Subcutaneous abdominal adipose tissue (tissue), 5 donors: ENCODE measurements at regions not wholly inside any gene's neighbourhood (a gene's known extent, or its start where the extent isn't known, plus 50 kb on each side); places are given as distances from the start of the nearest gene placed in this dataset.

Source experiments
- H3K27ac ChIP-seq: one replicate; pipeline ENCODE4 v1.7.0; 2013; ENCODE audit warnings: low read depth, mild to moderate bottlenecking, inconsistent platforms, low read length, moderate library complexity
- H3K27me3 ChIP-seq, 5 donors: one replicate each; pipeline ENCODE4 v1.7.0; 2013; ENCODE audit warnings: low read length in 5 of 5, inconsistent platforms in 1 of 5; ENCODE audit not compliant: control insufficient read depth in 5 of 5, insufficient read depth in 4 of 5
- H3K36me3 ChIP-seq, 5 donors: one replicate each; pipeline ENCODE4 v1.7.0; 2013; ENCODE audit warnings: low read length in 5 of 5; ENCODE audit not compliant: control insufficient read depth in 5 of 5, insufficient read depth in 5 of 5
- H3K4me1 ChIP-seq, 5 donors: one replicate each; pipeline ENCODE4 v1.7.0; 2013; ENCODE audit warnings: low read length in 5 of 5, mild to moderate bottlenecking in 3 of 5, moderate library complexity in 1 of 5; ENCODE audit not compliant: control insufficient read depth in 5 of 5, insufficient read depth in 5 of 5
- H3K4me3 ChIP-seq, 5 donors: one replicate each; pipeline ENCODE4 v1.7.0; 2013; ENCODE audit warnings: low read length in 5 of 5, low read depth in 1 of 5
- H3K9ac ChIP-seq, 5 donors: one replicate each; pipeline ENCODE4 v1.7.0; 2013; ENCODE audit warnings: low read length in 5 of 5, mild to moderate bottlenecking in 4 of 5, moderate library complexity in 3 of 5
- H3K9me3 ChIP-seq, 5 donors: one replicate each; pipeline ENCODE4 v1.7.0; 2013; ENCODE audit warnings: low read length in 5 of 5; ENCODE audit not compliant: control insufficient read depth in 5 of 5
- donor health status: healthy.
- donor health status: healthy.
- donor health status: healthy.
- donor health status: healthy.
- donor health status: healthy.

- H3K4me3 ChIP-seq = no peak overlapping the region
- H3K27me3 ChIP-seq = no peaks in the 10 kb centered on the region
- no peaks in the 10 kb centered on the region for H3K4me1 ChIP-seq
- H3K27ac ChIP-seq = no peak overlapping the region
- H3K9ac ChIP-seq = no peak overlapping the region
- peaks cover 0 to 1% (median 0%) of the 10 kb centered on the region in 5 donors for H3K9me3 ChIP-seq
- H3K36me3 ChIP-seq = no peaks in the 10 kb centered on the region
Measured at GRCh38 chr2:66318009-66318561, 116.8 kb upstream of the MEIS1 start.

DNA sequence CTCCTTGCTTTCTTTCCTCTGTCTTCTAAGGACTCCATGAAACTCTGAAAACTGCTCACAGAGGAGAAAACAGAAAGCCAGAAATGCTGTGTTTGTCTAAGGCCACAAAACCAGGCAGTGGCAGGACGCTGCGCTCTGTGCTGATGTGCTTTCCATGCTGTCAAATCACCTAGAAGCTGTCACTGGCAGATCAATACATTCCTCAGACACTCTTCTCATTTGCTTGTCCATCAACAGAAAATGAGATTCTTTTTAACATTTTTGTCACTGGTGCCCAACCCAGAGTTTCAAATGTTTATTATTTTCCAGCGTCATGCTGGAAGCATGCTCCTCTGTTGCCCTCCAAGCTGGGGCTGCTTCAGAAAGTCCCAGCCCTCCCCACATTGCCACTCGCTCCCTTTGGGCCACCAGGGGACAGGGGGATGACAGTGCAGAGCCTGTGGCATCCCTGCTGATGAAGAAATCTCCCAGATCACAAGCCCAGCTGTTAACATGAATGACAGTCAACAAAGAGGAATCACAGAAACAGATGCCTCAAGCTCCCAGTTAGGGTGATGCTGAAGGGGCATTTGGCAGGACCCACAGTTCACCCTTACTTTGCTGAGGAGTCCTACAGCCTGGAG is 117.5 kb upstream of the MEIS1 start:
- no peak overlapping the region for H3K4me3 ChIP-seq
- no peaks in the 10 kb centered on the region for H3K27me3 ChIP-seq
- H3K9me3 ChIP-seq = peaks cover 0 to 7% (median 0%) of the 10 kb centered on the region in 5 donors
- no peak overlapping the region for H3K9ac ChIP-seq
- no peaks in the 10 kb centered on the region for H3K36me3 ChIP-seq
- H3K4me1 ChIP-seq = no peaks in the 10 kb centered on the region
- no peak overlapping the region for H3K27ac ChIP-seq

DNA sequence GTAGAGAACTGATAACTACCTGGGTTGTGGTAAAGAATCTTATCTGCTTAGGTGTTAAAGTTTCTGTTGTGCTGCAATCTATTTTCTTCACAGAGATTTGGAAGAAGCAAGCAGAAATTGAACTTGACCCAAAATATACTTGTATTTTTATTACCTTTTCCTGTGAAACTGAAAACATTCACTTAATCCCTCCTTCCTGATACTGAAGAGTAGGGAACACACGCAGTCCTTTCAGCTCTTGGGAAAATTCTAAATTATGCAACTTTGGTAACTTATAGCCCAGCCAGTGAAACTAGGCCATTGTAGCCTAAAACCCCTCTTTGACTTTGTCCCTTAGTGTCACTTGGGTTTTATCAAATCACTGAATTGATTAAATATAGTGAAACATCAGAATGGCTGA is 128.4 kb upstream of the MEIS1 start:
- no peaks in the 10 kb centered on the region for H3K36me3 ChIP-seq
- no peaks in the 10 kb centered on the region for H3K27me3 ChIP-seq
- peaks cover 0 to 16% (median 7%) of the 10 kb centered on the region in 5 donors for H3K4me1 ChIP-seq
- no peak overlapping the region for H3K9ac ChIP-seq
- no peak overlapping the region for H3K4me3 ChIP-seq
- peaks cover 0 to 4% (median 3%) of the 10 kb centered on the region in 5 donors for H3K9me3 ChIP-seq
- H3K27ac ChIP-seq = no peak overlapping the region

GRCh38 chr2:66305718-66306117 is 129.2 kb upstream of the MEIS1 start:
- H3K9ac ChIP-seq = no peak overlapping the region
- H3K4me3 ChIP-seq = peak overlapping the region in 1 of 5 donors; percentile 11
- no peaks in the 10 kb centered on the region for H3K36me3 ChIP-seq
- H3K27ac ChIP-seq = no peak overlapping the region
- H3K9me3 ChIP-seq = no peaks in the 10 kb centered on the region
- H3K27me3 ChIP-seq = no peaks in the 10 kb centered on the region
- peaks cover 0 to 22% (median 10%) of the 10 kb centered on the region in 5 donors for H3K4me1 ChIP-seq

- no peak overlapping the region for H3K9ac ChIP-seq
- H3K27ac ChIP-seq = no peak overlapping the region
- no peaks in the 10 kb centered on the region for H3K36me3 ChIP-seq
- H3K4me1 ChIP-seq = peaks cover 0 to 22% (median 10%) of the 10 kb centered on the region in 5 donors
- H3K27me3 ChIP-seq = peaks cover 0 to 3% (median 0%) of the 10 kb centered on the region in 5 donors
- no peaks in the 10 kb centered on the region for H3K9me3 ChIP-seq
- no peak overlapping the region for H3K4me3 ChIP-seq
Measured at GRCh38 chr2:66303471-66303870, 131.5 kb upstream of the MEIS1 start.

DNA sequence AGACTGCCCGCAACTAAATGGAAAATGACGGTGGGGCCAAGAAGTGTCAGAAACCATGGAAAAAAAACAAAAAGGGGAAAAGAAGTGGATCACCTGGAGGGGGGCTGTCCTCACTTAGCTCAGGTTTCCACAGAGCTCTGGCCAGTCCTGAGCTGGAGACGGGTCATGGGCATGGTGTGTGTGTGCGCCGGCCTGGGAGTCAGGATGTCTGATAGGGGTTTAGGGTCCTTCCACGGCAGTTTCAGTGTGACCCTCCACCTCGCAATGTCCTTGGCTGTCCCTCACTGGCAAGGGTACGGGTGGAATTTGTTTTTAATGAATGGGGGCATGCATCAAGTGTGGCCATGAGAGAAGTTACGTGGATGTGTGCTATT is 133.2 kb upstream of the MEIS1 start:
- H3K27me3 ChIP-seq = peaks cover 0 to 3% (median 0%) of the 10 kb centered on the region in 5 donors
- H3K4me1 ChIP-seq = peaks cover 0 to 22% (median 10%) of the 10 kb centered on the region in 5 donors
- no peaks in the 10 kb centered on the region for H3K36me3 ChIP-seq
- H3K9me3 ChIP-seq = no peaks in the 10 kb centered on the region
- H3K27ac ChIP-seq = no peak overlapping the region
- H3K9ac ChIP-seq = no peak overlapping the region
- no peak overlapping the region for H3K4me3 ChIP-seq

GRCh38 chr2:66301022-66301766 is 133.7 kb upstream of the MEIS1 start:
- Histone ChIP-seq H3K9ac (no peak overlapping the region), H3K36me3 (no peaks in the 10 kb centered on the region), H3K9me3 (no peaks in the 10 kb centered on the region), H3K4me1 (peaks cover 0 to 20% (median 9%) of the 10 kb centered on the region in 5 donors), H3K27me3 (peaks cover 0 to 3% (median 0%) of the 10 kb centered on the region in 5 donors), H3K27ac (no peak overlapping the region), H3K4me3 (peak overlapping the region; percentile 7 to 51 (median 19))

DNA sequence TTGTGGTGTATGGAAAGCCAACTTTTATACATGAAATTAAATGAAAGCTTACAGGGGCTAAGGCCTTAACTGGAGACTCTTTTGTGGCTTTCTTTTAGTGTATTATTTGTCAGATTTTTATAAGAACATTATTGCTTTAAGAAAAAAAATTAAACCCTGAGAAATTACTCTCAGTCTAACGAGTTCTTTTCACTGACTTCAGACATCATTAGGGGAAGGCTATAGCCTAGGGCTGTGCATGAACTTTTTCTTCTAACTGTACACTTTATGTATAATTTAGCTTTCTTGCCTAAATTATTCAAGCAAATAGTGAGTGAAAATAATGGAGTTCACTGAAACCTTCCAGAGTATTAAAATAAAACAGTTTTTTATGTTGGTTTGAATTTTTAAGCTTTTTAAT is 151.1 kb upstream of the MEIS1 start:
- H3K9ac ChIP-seq = no peak overlapping the region
- no peaks in the 10 kb centered on the region for H3K27me3 ChIP-seq
- no peak overlapping the region for H3K27ac ChIP-seq
- H3K4me3 ChIP-seq = no peak overlapping the region
- no peaks in the 10 kb centered on the region for H3K36me3 ChIP-seq
- no peaks in the 10 kb centered on the region for H3K9me3 ChIP-seq
- H3K4me1 ChIP-seq = no peaks in the 10 kb centered on the region

DNA sequence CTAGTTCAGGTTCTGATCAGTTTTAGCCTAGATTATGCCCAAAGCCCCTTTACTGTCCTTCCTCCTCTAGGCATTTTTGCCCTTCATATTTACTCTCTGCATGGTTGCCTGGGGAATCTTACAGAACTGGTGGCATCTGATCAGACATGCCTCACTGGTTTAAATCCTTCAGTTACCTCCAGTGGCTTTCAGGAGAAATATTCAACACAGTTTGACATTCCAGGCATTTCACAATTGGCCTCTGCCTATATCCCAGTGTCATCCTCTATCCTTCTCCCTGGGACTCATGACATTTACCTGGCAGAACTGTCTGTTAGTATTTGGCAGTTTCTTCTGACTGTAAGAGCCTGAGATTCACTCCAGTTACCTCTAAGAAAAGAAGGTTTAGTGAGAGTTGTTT is 152.9 kb upstream of the MEIS1 start:
- no peaks in the 10 kb centered on the region for H3K9me3 ChIP-seq
- H3K4me1 ChIP-seq = no peaks in the 10 kb centered on the region
- no peaks in the 10 kb centered on the region for H3K36me3 ChIP-seq
- H3K4me3 ChIP-seq = no peak overlapping the region
- no peaks in the 10 kb centered on the region for H3K27me3 ChIP-seq
- H3K27ac ChIP-seq = no peak overlapping the region
- no peak overlapping the region for H3K9ac ChIP-seq

DNA sequence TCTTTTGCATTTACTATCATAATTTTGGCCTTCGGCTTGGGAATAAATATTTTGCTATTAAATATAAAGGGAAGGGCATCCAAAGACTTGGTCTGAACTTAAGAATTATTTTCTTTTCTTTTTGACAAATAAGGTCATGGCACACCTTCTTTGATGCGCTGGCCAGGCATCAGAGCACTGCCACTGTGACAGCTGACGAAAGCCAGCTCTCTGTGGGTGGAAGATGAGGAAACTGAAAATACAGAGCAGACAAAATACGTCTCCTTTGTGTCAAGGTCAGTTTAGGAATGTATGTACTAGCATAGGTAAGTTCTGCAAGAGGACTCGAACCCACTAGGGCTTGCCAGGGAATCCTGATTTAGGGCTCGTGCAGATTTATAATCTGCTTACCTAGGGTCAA is 155.9 kb upstream of the MEIS1 start:
- no peak overlapping the region for H3K4me3 ChIP-seq
- no peaks in the 10 kb centered on the region for H3K27me3 ChIP-seq
- H3K36me3 ChIP-seq = no peaks in the 10 kb centered on the region
- H3K27ac ChIP-seq = no peak overlapping the region
- no peaks in the 10 kb centered on the region for H3K4me1 ChIP-seq
- no peaks in the 10 kb centered on the region for H3K9me3 ChIP-seq
- H3K9ac ChIP-seq = no peak overlapping the region
